GM19397 (cell line): ENCODE measurements at regions not wholly inside any gene's neighbourhood (a gene's known extent, or its start where the extent isn't known, plus 50 kb on each side); places are given as distances from the start of the nearest gene placed in this dataset.

Experiments
- ATAC-seq: cut with Tn5 transposase; IDR thresholded peaks from one replicate; pipeline ENCODE4 v1.9.1; 2021; ENCODE audit warnings: mild to moderate bottlenecking, moderate library complexity; ENCODE audit not compliant: unreplicated experiment

GRCh38 chr13:97627566-97627965, 193.6 kb downstream of the RAP2A start:
- no peak for ATAC-seq

GRCh38 chr13:97629601-97630272, 195.8 kb downstream of the RAP2A start:
- no peak for ATAC-seq

DNA sequence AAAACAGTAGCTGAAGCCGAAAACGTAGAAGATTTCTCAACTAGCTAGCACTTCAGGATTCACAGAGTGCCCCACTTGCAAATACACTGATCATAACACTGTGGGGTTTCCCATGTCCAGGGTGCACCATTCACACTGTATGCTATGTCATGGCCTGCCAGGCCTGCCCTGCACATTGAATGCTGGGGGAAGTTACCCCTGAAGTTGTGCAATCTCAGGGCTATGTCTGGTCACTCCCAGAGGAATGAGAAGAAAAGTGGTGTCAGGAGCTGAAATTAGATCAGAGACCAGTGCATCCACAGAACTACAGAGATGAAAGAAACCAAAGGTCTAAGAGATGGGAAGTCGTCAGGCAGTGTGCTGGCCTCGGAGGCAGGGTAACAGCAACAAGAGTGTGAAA, 196.8 kb downstream of the RAP2A start:
- ATAC-seq: no peak

GRCh38 chr13:97631158-97631557, 197.2 kb downstream of the RAP2A start:
- no peak for ATAC-seq

DNA sequence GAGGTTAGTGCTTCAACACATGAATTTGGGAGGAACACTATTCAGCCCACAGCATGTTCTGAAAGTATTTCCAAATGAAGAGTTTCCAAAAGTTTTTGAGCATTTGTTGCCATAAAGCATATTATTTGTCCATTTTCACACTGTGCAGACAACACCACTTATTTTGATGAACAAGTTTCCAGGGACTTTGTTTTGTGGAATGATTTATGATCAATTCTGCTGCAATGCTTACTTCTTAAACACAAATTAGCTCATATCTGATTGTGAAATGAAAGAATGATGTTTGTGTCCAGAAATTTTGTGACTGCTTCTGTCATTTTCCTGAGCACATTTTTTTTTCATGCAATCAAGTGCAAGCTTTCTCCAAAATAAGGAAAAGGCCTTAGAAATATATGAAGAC, 205.3 kb downstream of the RAP2A start:
- no peak for ATAC-seq

DNA sequence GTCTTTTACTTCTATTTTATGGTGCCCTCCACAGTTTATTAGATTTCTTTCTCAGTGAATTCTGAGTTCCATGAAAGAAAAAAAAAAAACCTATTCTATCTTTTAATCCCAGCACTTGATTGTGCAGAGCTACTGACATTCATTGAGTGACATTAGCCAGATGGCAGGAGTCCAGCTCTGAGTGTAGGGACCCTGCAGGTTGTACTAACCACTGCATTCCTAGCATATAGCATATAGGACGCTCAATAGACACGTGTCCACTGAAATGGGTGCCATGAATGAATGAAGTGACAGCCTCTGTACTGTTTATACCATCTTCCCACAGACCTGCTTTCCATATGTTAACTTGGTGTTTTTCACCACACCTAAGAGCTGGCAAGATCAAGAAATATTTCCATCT, 206.3 kb downstream of the RAP2A start:
- no peak for ATAC-seq

- ATAC-seq: no peak
These were observed 214.4 kb downstream of the RAP2A start for GRCh38 chr13:97648171-97648880.

DNA sequence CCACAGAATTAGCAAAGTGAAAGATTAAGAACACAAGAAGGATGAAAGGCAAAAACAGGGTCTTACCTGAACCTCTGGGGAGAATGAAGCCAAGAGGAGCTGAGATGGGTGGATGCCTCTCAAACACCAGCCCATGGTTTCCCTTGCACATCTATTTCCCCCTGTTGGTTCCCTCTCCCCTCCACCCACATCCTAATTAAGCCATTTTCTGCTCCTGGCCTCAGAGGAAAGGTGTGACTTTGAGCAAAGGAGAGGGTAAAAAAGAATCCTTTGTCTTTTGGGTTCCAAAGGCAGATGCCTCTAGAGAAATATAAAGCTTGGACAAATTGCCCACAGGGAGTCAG, 214.9 kb downstream of the RAP2A start:
- ATAC-seq: no peak

- ATAC-seq: no peak
These were observed 219.6 kb downstream of the RAP2A start for GRCh38 chr13:97653443-97654140.

DNA sequence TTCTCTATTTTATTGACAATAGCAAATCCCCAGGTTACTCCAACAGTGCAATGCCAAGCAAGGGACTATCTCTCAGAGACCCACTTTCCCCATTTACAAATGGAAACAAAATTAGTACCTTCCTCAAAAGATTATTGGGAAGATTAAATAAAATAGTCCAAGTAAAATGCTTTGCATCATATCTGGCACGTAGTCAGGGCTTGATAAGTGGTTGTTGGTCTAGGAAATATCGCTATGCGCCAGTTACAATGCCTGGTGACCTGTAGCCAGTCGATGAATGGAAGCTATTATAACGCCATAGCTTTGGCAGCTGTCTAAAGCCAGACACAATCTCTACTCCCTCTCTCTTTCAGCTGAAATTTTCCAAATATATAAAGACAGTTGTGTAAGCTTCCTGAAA, 220.3 kb downstream of the RAP2A start:
- ATAC-seq: no peak

DNA sequence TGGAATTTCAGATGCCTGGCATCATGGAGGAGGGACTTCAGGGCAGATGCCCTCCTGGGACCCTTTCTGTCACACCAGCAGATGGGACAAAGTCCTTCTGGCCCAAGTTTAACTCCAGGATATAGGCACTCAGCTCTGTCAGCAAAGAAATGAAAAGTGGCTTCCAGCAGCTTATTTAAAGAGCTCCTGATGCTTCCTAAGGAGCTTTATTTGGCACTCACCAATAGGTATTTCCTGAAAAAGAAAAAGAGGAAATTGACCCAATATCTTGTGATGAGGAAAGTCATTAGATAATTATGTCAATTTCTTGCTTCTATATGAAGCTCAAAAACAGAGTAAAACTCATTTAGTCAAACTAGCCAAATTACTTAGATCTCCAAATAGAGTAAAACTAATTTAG, 224.6 kb downstream of the RAP2A start:
- no peak for ATAC-seq

GRCh38 chr13:97659602-97660001, 225.6 kb downstream of the RAP2A start:
- no peak for ATAC-seq

- no peak for ATAC-seq
These were observed 226.8 kb downstream of the RAP2A start for GRCh38 chr13:97660594-97661260.

DNA sequence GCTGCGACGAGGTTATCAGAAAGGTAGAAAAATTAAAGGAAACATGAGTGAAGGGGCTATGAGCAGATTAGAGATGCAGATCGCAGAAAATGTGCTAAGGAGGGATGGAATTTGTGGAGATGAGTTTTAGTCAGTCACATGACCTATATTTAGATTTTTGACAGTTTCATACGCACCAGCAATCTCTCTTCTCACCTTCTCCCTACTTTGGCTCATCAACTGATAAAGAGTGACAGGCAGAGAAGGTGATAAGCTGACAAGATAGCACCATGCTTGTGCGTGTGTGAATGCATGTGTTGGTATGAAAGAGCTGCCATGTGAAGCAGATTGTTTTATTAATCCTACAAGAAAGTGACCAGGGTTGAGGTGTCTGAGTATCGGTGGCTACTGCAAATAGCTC, 252.6 kb downstream of the RAP2A start:
- ATAC-seq: no peak

DNA sequence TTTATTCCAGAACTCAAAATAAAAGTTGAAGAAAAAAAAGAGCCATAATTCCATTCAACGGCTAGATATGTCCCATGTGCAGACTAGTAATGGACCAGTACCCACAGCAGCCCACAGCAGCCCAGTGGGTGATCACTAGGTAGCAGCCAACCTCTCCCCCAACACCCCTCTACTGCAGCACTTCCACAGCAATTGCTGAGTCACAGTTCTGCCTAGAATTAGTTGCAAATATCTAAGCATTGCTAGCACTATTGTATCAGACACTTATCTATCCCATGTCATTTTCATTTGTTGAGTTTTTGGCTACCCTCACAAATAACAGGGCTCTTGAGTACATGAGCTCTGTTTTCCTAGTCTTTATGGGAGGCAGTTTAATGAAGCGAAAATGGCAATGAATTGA, 258.7 kb downstream of the RAP2A start:
- no peak for ATAC-seq

- ATAC-seq: no peak
These were observed 257.8 kb upstream of the IPO5 start for GRCh38 chr13:97695684-97696083.

- ATAC-seq: no peak
These were observed 256.6 kb upstream of the IPO5 start for GRCh38 chr13:97696921-97697320.

GRCh38 chr13:97700306-97700848, 253.1 kb upstream of the IPO5 start:
- no peak for ATAC-seq

DNA sequence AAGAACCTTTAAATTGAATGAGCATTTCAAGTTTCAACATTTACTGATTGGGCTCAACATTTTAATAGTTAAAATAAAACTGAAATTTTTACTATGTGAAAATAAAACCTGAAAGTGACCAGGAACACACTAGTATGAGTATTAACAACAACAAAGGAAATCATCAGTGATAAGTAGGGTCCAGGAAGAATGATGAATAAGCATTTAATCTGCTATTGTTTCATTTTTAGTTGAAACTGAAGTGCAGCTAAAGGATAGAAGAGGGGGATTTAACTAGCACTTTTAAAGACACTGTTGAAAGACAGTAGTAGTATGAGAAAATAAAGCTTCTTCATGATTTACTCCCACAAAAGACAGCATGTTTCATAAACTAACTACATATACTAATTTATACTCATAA, 250.9 kb upstream of the IPO5 start:
- no peak for ATAC-seq

- ATAC-seq: no peak
These were observed 242.7 kb upstream of the IPO5 start for GRCh38 chr13:97710797-97711196.

DNA sequence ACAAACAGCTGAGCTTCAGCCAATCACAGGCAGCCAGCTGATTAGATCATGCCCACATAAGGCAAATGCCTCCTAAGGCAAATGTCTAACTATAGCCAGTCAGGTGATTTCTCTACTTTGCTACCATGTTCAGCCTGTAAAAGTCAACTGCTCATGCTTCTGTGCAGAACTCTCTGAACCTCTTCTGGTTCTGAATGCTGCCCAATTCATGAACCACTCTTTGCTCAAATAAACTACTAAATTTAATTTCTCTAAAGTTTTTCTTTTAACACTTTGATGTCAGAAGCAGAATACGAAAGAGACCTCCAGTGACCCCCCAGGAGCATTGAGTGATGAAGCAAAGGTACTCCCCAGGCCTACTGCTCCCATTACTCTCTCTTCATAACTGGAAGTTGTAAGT, 240.7 kb upstream of the IPO5 start:
- no peak for ATAC-seq
